Neutrophil (primary cell): ENCODE measurements at regions not wholly inside any gene's neighbourhood (a gene's known extent, or its start where the extent isn't known, plus 50 kb on each side); places are given as distances from the start of the nearest gene placed in this dataset.

Experiments
- H3K27ac ChIP-seq: fragments of 200-600 bp; sonication (generic); 2 replicates; pipeline ENCODE4 v1.5.1; 2016; ENCODE audit warnings: mild to moderate bottlenecking, moderate library complexity
- H3K27me3 ChIP-seq: fragments of 200-600 bp; sonication (generic); 2 replicates; pipeline ENCODE4 v1.6.0; 2016; ENCODE audit warnings: mild to moderate bottlenecking
- H3K36me3 ChIP-seq: fragments of 200-600 bp; sonication (generic); 2 replicates; pipeline ENCODE4 v1.5.1; 2017
- H3K4me1 ChIP-seq, 2 experiments: fragments of 200-600 bp in 1 of 2; sonication (generic) in 1 of 2; 1 replicate in 1 of 2; 2 replicates in 1 of 2; pipeline versions ENCODE4 v1.5.1 to v1.6.1; 2013 to 2016; ENCODE audit warnings: low read depth in 1 of 2, low read length in 1 of 2, mild to moderate bottlenecking in 1 of 2, moderate library complexity in 1 of 2; ENCODE audit not compliant: control insufficient read depth in 1 of 2, insufficient read depth in 1 of 2
- H3K4me3 ChIP-seq, 2 experiments: fragments of 200-600 bp in 1 of 2; sonication (generic) in 1 of 2; 1 replicate in 1 of 2; 2 replicates in 1 of 2; pipeline ENCODE4 v1.5.1; 2013 to 2016; ENCODE audit warnings: low read depth in 1 of 2, low read length in 1 of 2, mild to moderate bottlenecking in 1 of 2, moderate library complexity in 1 of 2
- H3K9me3 ChIP-seq: fragments of 200-600 bp; sonication (generic); 2 replicates; pipeline ENCODE4 v1.5.1; 2016
- TF ChIP-seq, protein P1 (sequence below): fragments of 200-600 bp; sonication (generic); IDR thresholded peaks from 2 replicates; pipeline ENCODE4 v1.5.1; 2016; ENCODE audit warnings: antibody characterized with exemption

GRCh38 chr7:28299556-28299955 lies 112.8 kb upstream of the CREB5 start:
- H3K27ac ChIP-seq: no peak overlapping the region
- no peaks in the 10 kb centered on the region for H3K36me3 ChIP-seq
- H3K9me3 ChIP-seq: no peaks in the 10 kb centered on the region
- peaks cover 18% of the 10 kb centered on the region for H3K27me3 ChIP-seq
- TF ChIP-seq, protein P1, sequence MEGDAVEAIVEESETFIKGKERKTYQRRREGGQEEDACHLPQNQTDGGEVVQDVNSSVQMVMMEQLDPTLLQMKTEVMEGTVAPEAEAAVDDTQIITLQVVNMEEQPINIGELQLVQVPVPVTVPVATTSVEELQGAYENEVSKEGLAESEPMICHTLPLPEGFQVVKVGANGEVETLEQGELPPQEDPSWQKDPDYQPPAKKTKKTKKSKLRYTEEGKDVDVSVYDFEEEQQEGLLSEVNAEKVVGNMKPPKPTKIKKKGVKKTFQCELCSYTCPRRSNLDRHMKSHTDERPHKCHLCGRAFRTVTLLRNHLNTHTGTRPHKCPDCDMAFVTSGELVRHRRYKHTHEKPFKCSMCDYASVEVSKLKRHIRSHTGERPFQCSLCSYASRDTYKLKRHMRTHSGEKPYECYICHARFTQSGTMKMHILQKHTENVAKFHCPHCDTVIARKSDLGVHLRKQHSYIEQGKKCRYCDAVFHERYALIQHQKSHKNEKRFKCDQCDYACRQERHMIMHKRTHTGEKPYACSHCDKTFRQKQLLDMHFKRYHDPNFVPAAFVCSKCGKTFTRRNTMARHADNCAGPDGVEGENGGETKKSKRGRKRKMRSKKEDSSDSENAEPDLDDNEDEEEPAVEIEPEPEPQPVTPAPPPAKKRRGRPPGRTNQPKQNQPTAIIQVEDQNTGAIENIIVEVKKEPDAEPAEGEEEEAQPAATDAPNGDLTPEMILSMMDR: no peak
- no peak overlapping the region for H3K4me3 ChIP-seq
- H3K4me1 ChIP-seq: no peaks in the 10 kb centered on the region

GRCh38 chr7:28300488-28300887 lies 111.8 kb upstream of the CREB5 start:
- Histone ChIP-seq H3K9me3 (no peaks in the 10 kb centered on the region), H3K4me1 (no peaks in the 10 kb centered on the region), H3K27ac (no peak overlapping the region), H3K4me3 (no peak overlapping the region), H3K36me3 (no peaks in the 10 kb centered on the region), H3K27me3 (peaks cover 23% of the 10 kb centered on the region)
- TF ChIP-seq, protein P1: no peak

GRCh38 chr7:28301148-28301641 lies 111.1 kb upstream of the CREB5 start:
- TF ChIP-seq, protein P1: no peak
- H3K9me3 ChIP-seq: no peaks in the 10 kb centered on the region
- H3K36me3 ChIP-seq: no peaks in the 10 kb centered on the region
- peaks cover 23% of the 10 kb centered on the region for H3K27me3 ChIP-seq
- H3K4me3 ChIP-seq: no peak overlapping the region
- H3K4me1 ChIP-seq: no peaks in the 10 kb centered on the region
- no peak overlapping the region for H3K27ac ChIP-seq

GRCh38 chr7:28304290-28304689 lies 108.0 kb upstream of the CREB5 start:
- TF ChIP-seq, protein P1: no peak
- Histone ChIP-seq H3K9me3 (no peaks in the 10 kb centered on the region), H3K4me1 (no peaks in the 10 kb centered on the region), H3K27me3 (peaks cover 23% of the 10 kb centered on the region), H3K4me3 (no peak overlapping the region), H3K27ac (no peak overlapping the region), H3K36me3 (no peaks in the 10 kb centered on the region)

DNA sequence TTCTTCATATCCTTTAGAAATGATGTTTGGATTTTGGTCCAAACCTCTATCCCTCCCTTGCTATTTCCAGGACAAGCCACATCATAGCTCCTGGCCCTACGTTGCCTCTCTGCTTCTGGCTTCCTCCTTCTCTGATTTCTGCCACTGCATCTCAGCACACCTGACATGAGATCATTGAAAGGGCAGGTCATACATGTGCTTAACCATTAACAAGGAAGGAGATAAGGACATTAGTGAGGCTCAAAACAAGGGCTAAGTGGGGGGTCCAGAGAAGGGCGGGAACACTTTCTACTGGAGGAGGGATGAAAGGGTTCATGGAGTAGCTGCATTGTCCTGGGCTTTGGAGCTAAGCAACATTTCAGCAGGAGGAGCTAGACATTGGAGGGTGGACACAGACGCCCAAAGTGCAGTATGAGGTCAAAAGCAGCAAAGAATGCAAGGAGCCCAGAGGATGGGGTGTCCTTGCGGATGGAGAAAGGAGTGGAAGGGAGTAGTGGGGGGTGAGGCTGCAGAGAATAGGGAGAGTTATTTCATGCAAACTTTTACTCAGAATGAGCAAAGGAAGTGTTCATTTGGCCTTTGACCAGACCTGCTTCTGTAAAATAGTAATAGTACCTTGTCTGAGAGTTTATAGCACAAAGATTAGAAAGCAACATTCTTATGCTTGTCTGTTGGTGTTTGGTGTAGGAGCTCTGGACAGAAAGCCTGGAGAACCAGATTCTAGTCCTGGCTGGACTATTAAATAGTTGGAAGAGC lies 102.4 kb upstream of the CREB5 start:
- no peak overlapping the region for H3K4me3 ChIP-seq
- H3K9me3 ChIP-seq: no peaks in the 10 kb centered on the region
- H3K4me1 ChIP-seq: no peaks in the 10 kb centered on the region
- peaks cover 62% of the 10 kb centered on the region for H3K27me3 ChIP-seq
- no peak overlapping the region for H3K27ac ChIP-seq
- TF ChIP-seq, protein P1: no peak
- no peaks in the 10 kb centered on the region for H3K36me3 ChIP-seq
